ENCODE measurements at regions not wholly inside any gene's neighbourhood (a gene's known extent, or its start where the extent isn't known, plus 50 kb on each side); places are given as distances from the start of the nearest gene placed in this dataset.

DNA sequence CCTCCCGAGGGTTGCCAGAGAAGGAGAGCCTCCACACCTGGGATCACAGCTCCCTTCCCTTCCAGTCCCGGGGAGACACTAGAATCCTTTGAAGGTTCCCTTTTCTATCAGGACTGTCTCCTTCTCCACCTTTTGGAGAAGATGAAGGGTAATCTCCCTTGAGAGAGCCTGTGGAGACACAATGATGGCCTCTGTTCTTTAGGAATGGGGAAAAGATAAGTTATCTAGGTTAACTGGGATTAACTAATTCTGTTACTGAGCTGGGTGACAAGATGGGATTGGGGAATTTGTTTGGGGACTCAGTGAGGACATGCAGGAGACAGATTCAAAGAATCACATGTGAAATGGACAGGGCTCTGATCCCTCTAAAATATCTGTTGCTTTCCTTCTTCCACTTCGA is 181.1 kb upstream of the BMPER start:
- TF ChIP-seq CTCF (IDR thresholded peaks at IDR 0.05) = no peak
- Histone ChIP-seq H3K4me3 (no peak overlapping the region), H3K27ac (no peak overlapping the region)
- no peak for DNase-seq (ENCODE audit: low spot score)

- no peak for DNase-seq (ENCODE audit: low spot score)
- Histone ChIP-seq H3K4me3 (no peak overlapping the region), H3K27ac (no peak overlapping the region)
- TF ChIP-seq CTCF (IDR thresholded peaks at IDR 0.05) = no peak
Observed at GRCh38 chr7:33725111-33726025, 180.0 kb upstream of the BMPER start.

GRCh38 chr7:33726582-33726981 is 178.8 kb upstream of the BMPER start:
- TF ChIP-seq CTCF (IDR thresholded peaks at IDR 0.05) = no peak
- no peak overlapping the region for H3K27ac ChIP-seq
- no peak overlapping the region for H3K4me3 ChIP-seq
- no peak for DNase-seq (ENCODE audit: low spot score)

GRCh38 chr7:33727315-33727714 is 178.0 kb upstream of the BMPER start:
- no peak for TF ChIP-seq CTCF (IDR thresholded peaks at IDR 0.05)
- no peak for DNase-seq (ENCODE audit: low spot score)
- Histone ChIP-seq H3K27ac (no peak overlapping the region), H3K4me3 (no peak overlapping the region)

DNA sequence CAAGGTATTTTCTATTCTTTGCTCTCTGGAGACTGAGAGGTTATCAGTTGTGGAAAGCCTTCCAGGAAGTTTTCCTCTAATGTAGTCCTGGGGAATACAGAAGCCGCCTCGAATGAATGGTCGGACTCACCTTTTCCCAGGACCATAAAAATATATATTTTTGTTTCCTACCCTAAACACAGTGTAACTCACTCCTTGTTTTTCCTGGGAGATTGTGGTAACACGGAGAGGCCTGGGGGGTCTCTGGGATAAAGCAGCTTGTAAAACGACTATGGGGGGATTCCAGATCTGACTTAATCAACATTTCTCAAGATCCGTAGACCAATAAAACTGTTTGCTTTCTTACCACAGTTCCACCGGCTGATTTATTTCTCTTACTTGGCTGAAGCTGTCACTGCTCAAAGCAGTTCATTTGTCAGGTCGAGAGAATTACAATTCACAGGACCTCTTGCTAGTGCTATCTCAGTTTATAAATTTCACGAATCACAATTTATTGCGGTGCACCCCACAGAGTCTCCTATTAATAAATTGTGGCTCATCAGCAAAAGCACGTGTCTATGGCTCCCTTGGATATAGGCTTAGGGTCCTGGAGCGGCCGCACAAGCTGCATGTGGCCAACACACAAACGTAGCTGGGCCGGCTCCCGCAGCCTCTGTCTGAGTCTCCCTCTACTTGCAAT is 176.3 kb upstream of the BMPER start:
- no peak overlapping the region for H3K27ac ChIP-seq
- no peak for DNase-seq (ENCODE audit: low spot score)
- no peak overlapping the region for H3K4me3 ChIP-seq
- TF ChIP-seq CTCF (IDR thresholded peaks at IDR 0.05) = no peak

DNA sequence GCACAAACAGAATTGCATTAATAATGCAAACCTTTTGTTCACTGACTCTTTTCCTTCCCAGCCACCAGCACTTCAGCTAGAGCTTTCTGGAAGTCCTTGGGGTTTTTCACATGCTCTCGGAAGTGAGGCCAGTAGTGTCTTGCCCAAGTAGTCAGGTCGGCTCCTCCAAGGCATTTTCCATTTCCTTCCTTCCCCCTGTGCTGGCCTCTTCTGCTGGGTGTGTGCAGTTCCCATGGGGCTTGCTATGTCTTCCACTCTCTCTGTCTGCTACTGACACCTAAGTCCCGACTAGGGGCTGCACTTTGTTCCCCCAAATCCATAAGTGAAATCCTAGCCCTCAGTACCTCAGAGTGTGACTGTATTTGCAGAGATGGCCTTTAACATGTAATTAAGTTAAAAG is 175.6 kb upstream of the BMPER start:
- Histone ChIP-seq H3K27ac (no peak overlapping the region), H3K4me3 (no peak overlapping the region)
- TF ChIP-seq CTCF (IDR thresholded peaks at IDR 0.05) = no peak
- DNase-seq (ENCODE audit: low spot score) = no peak

DNA sequence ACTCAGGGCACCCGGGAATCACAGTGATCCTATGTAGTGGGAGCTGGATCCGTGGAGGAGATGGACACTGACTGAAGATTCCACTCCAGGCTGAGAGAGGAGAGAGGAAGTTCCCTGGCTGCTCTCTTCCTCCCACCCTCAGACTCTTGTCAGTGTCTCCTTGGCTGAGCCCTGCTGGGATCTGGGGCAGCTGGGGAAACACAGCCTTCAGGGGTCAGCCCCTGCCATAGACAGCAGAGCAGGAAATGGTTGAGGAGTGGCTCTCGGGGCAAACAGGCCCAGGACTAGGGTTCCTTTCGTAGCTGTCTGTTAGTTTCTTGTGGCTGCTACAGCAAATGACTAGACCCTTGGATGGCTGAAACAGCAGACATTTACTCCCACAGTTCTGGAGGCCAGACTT is 174.4 kb upstream of the BMPER start:
- no peak for DNase-seq (ENCODE audit: low spot score)
- Histone ChIP-seq H3K4me3 (no peak overlapping the region), H3K27ac (no peak overlapping the region)
- no peak for TF ChIP-seq CTCF (IDR thresholded peaks at IDR 0.05)
